Fibroblast of gingiva (primary cell): ENCODE measurements at regions not wholly inside any gene's neighbourhood (a gene's known extent, or its start where the extent isn't known, plus 50 kb on each side); places are given as distances from the start of the nearest gene placed in this dataset.
A peak's percentile ranks its signal among the peaks of the same experiment; 100 is the strongest.

Experiments
- DNase-seq: peaks from one replicate; pipeline ENCODE4 v3.0.0-alpha.2; 2011; ENCODE audit warnings: low read depth

DNA sequence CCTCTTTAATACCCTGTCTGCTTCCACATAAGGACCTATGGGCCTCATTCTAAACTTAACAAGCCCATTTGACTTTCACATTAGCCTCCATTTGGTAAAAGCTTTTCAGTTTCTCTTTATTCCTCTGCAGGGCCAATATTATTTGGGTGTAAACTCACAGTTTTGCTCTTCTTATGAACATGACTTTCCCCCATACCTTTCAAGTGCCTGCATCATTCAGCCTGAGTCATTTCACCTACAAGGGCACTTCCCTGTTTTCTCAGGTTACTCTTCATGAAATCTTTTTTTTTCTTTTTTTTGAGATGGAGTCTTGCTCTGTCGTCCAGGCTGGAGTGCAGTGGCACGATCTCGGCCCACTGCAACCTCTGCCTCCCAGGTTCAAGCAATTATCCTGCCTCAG is 1258.1 kb upstream of the CELF2 start:
- DNase-seq, result no peak

DNA sequence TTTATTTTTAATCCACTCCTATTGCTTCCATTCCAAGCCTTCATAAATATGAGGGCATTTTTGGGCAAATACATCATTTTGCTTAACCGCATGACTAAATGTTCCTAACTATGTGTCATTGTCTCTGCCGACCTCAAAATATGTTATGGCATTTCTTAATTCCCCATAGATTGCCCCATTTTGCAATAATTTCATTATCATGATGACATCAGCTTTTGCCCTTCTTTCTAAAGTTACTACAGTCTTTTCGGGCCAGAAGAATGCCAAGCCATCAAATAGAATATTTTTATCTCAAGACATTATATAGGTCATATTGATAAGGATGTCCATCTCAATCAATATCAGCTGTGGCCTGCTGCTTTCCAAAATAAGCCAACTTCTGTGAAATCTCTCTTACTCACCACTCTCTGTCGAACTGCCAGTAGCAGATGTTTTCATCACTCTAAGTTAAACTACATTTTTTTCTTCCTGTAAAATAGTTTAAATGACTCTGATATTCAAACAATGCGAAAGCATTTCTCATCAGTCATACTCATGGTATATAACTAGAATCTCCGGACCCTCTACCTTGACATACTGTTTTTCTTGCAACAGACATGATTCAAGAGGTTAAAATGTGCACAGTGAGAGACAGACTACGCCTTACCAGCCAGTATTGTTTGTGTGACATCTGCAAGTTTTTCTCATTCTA is 1254.6 kb upstream of the CELF2 start:
- peak; percentile 83 for DNase-seq

DNA sequence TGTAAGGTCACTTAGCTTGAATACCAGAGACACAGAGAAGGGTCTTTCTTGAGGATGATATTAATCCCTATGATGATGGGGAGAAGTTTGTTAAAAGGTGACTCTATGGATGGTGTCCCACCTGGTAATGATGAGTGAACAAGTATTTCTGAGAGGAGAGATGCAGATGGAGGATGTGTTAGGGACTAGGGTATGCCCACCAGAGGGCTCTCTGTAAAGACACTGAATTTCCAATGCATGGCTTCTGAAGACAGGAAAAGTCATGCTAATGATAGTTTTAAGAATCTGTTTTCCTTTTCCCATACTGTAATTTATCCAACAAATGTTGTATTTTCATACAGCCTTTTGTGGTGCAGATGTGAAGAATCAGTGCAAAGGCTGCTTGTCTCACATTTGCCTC is 1250.9 kb upstream of the CELF2 start:
- DNase-seq, result no peak

DNA sequence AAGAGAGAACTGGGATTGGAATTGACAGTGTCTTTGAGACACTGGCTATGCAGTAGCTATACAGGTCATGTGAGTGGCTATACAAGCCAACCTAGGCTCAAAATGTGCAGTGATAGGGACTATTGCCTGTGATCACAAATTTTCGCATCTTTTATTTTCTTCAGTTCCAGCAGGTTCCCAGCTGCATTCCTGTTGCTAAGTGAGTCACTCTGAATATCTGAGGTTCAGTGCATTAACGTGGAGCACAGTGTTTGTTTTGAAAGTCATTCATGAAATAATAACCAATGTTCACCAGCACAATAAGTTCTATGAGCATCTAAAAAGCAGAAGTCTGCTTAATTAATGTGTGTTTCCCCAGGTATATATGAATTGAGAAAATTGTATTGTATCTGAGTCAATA is 1236.0 kb upstream of the CELF2 start:
- DNase-seq, result no peak

DNA sequence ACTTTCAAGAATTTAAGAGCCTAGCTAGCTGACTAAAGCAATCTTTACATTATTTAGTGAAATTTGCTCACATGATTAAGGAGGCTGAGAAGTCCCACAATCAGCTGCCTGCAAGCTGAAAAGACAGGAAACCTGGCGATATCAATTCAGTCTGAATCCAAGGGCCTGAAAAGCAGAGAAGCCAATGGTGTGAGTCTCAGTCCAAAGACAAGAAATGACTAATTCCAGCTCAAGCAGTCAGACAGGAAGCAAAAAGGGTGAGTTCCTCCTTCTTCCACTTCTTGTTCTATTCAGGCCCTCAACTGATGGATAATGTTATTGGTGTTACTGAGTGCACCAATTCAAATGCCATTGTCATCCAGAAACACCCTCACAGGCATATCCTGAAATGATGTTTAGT is 1231.6 kb upstream of the CELF2 start:
- no peak for DNase-seq

DNA sequence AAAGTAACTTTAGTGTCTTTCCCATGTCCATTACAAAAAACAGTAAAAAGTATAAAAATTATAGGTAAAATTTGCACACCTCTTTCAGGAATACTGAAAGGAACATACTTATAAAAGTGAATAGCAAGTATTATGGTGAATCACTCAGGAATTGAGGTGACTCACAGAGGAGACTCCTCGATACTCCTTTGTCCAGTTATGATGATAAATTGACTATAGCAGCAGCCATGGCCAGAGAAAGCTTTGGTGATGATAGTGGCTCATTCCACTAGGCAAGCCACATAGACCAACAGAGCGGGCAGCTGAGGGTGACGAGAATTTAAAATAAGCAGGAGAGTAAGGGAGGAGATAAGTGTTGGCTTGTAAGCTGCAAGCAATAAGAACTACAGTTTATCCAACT is 1231.1 kb upstream of the CELF2 start:
- no peak for DNase-seq

DNA sequence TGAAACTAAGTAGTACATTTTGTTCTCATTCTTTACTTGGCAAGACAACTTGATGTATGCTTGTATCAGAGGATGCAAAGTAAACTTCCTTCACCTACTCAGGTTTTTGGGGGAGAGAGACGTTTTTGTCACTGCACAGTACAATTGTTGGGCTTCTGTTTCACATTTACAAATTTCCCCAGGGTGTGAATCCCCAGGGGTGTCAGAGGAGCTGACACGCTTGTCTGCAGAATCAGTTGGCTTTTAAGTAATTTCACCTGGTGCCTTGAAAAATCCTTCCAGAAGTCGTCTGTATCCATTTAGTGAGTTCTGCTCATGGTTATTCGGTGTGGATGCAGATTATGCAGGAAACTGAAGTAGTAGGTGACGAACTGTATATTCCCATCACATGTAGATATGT is 1227.7 kb upstream of the CELF2 start:
- DNase-seq, result no peak

DNA sequence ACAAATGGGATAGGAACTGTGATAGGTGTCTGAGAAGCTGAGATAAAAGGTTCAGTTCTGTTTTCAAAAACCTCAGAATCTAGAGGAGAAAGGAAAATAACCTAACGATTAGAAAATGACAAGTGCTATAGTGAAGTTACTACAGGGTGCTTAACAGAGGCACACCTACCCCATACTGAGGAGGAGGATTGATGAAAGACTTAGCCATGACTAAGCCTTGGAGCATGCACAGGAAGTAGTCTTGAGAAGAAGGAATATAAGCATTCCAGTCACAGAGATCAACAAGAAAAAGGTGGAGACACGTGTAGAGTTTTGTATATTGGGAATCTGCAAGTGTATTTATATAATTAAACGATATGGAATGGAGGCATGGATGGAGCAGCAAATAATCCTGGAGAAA is 1225.5 kb upstream of the CELF2 start:
- no peak for DNase-seq

DNA sequence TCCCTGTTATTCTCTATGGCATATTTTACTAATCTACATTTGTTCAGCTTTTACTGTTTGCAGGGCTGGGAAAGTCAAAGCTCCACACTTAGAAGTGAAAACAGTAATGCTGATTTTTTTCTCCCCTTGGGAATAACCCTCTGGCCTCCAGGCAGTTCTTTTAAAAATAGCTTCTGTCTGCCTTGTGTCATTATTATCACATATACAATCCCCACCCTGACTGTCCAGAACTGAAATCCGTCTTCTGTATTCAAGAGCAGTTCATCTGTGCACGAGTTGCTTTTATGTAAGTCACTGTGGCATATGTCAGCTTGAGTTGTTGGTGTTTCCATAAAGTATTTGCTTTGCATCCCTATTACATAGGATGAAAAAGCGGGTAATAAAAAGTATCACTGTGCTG is 1221.1 kb upstream of the CELF2 start:
- DNase-seq, result no peak

DNA sequence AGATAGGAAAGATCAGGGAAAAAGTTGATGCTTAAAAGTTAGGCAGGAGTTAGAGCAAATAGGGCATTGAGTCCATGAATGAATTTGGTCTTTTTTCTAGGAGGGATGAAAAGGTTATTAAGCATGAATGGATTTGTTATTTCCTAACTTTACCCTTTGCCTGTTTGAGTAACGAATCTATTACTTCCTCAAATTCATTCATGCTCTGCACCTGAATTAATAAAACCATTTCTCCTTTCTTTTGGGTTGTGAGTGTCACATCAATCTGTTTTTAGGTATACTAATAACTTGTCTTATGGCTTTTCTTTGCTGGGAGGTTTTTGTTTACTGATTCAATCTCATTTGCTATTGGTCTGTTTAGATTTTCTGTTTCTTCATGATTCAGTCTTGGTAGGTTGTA is 1217.7 kb upstream of the CELF2 start:
- DNase-seq, result no peak

DNA sequence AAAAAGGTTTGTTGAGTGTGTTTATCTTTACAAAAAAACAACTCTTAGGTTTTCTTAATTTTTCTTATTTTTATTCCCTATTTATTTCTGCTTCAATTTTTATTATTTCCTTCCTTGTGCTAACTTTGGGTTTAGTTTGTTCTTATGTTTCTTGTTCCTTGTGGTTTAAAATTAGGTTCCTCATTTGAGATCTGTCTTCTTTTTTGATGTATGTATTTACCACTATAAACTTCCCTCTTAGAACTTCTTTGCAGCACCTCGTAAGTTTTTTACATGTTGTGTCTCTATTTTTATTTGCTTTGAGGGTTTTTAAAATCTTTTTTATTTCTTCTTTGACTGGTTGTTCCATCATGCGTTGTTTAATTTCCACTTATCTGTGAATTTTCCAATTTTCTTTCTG is 1217.1 kb upstream of the CELF2 start:
- DNase-seq, result no peak

DNA sequence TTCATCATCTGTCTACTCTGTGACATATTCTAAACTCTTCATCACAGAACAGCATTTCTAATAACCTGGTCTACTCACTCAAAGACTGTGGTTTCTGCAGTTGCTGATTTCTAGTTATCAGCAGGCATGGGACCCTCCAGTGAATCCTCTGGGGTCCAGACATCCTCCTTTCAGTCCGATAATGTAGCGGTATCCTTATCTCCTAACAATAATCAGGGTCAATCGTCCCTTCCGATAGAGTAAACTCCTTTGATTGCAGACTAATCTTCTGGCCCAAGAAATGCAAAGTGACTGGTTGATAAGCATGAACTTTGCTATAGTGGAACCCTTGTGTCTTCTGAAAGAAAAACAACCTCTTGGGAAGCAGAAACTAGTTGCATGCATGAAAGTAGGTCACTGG is 1209.8 kb upstream of the CELF2 start:
- DNase-seq, result no peak

DNA sequence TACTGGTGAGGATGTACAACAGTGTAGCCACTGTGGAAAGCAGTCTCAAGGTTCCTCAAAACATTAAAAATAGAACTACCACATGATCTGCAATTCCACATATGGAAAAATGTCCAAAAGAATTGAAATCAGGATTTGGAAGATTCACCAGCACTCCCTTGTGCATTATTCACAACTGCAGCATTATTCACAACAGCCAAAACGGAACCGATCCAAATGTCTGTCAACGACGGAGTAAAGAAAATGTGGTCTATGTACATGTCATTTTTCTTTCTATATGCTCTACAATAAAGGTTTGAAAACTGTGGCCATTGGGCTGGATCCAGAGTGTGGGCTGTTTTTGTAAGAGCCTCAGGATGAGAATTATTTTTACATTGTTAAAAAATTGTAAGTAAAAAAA is 1206.1 kb upstream of the CELF2 start:
- DNase-seq, result no peak

DNA sequence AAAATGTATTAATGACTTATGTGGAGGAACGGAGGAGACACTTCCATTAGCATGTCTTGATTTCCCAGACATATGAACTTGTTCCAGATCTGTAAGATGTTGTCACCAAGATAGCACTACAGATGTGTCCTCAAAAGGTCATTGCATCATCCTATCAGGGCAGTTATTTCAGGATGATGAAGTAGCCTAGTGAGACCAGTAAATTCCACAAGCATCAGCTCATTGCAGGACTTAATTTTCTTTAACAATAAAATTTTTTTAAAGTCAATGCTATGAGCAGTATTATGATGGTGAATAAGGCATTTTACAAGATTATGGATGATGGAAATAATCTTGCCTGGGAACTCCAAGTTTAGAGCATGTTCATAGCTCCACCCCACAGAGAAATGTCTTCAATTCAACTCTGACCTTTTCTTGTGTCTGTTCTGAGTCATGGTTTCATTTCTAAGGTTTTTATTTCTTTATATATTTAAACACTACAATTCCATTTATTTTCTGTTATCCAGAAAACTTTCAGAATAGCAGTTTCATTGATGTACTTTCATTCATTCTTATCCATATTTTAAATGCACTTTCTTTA is 1203.3 kb upstream of the CELF2 start:
- DNase-seq, result peak; percentile 3

DNA sequence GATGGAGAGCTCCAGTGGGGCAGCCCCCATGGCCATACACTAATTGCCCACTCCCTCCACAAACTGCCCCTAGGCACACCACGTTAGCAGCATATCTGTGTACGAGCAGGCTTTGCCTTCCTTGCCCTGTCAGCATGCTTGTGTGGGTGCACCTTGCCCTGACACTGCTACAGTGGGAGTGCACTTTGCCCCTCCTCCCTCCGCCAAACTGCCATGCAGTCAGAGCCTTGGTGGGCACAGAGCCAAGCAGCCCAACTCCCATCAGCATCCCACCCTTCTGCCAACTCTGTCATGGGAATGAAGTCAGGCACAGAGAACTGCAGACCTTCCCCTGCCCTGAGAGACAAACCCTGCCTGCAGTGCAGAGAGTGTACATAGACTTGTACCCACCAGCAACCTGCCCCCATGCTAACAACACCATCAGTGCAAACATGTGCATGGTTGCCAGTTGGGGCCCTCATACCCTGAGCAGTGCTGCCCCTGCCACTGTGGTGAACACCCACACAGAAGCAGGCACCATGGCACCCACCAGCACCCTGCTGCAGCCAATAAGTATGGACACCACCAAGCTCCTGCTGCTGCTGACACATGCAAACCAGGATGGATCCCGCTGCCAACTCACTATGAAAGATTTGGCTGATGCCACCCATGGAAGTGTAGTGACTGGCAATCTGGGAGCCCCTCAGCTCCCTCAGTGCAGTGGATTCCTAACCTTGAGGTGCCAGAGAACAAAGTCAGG is 1197.7 kb upstream of the CELF2 start:
- DNase-seq, result no peak

DNA sequence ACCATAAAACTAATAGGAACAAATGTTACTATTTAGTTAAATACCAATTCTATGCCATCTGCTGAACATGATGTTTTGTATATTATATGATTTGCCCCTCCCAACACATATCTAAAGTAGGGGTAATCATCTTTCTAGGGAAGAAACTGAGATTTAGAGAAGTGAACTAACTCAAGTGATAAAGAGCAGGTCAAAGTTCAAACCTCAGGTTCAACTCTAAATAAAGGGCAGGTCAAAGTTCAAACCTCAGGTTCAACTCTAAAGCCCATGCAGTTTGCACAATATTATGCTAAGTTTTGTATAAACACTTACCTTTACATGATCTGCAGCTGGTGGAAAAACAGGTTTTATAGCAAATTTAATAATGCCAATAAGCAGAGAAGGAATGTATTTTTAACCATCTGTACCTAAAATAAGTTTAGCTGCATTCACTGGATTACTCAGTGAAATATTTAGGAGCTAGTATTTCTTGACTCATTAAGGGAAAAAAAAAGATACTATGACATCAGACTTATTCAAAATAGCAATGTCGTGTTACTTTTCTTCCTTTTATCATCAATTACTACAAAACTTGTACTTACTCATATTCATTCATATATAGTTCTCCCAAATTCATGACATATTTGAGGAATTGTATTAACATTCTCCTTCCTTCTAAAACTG is 1194.3 kb upstream of the CELF2 start:
- DNase-seq, result no peak

DNA sequence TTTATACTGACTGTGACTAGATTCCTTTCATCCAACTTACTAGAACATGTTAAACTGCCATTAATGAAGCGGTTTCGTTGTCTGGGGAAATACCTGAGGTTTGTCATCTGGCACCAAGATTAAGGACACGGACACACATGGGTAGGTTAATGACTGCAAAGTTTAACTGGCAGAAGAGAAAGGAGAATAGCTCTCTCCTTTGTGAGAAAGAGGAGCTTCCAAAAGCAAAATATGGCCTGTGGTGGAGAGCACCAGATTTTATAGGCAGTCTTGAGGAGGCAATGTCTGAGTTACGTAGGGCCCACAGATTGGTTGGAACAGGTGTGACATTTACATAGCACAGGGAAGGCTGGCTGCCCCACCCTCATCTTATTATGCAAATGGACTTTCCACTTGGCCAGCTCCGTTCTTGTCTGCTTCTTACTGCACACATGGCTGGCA is 1193.0 kb upstream of the CELF2 start:
- DNase-seq, result no peak

DNA sequence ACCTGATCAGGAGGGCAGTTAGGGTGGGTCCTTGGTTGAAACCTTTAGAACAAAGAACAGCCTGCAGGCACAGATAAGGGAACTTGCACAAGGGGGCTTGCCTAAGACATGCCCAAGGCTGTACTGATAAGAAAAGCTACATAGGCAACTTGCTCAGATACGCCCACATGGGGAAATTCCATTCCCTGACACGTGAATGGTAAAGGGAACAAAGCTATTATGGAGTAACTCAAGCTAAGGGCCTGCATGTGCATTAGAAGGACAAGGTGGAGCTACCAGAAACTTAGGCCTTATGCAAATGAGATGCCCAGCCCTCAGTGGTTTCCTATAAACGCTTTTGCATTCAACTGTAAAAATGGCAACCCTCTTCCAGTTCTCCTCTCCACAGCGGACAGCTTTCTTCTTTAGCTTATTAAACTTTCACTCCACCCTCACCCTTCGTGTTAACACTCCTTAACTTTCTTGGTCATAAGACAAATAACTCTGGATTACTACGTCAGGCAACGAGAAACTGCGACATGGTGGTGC is 1192.1 kb upstream of the CELF2 start:
- no peak for DNase-seq

DNA sequence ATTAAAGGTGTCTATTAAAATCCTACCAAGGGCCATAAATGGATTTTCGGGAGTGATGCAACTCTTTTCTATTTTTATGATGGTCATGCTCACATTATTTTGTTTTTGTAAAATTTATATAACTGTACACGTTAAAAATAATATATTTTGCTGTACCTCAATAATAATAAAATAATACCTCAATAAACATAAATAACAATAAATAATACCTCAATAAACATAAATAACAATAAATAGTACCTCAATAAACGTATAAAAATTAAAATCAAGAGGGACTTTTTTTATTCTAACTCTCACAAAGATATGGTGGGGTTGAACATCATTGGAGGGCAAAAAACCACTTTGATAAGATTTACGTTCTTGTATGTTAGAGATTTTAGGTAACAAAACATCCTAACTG is 1189.6 kb upstream of the CELF2 start:
- no peak for DNase-seq

DNA sequence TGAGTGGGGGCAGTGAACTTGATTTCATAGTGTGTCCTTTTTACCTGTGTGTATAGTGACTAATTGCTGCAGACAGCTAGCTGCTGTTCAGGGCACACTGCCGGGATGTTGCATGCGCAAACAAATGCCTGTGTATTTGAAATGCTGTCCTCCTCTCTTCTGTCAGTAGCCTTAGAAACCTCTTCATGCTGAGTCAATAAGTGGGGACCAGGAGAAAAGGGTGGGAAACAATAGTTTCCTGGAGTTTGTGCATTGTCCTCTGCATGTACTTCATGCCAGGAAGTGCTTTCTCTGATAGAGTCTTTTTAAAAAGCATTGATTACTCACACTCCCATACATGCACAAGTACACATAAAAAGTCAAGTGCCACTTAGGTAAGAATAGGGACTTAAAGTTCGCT is 1183.7 kb upstream of the CELF2 start:
- DNase-seq, result no peak

DNA sequence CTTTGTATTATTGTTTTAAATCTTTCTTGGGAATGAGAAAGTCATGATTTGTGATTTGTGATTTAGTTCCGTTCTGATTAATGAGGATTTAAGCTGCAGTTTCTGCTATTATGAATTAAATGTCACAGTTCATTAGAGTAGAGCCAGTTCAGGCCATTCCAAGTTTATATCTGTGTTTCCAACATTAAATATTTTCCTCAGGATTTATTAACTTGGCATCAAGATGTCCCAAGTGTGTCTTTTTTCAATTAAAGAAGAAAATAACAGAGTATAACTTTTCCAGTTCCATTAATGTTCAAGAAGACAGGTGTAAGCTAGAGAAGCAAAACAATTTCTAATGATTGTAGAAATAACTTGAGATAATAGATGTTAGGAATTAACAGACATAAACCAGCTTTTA is 1183.2 kb upstream of the CELF2 start:
- no peak for DNase-seq

DNA sequence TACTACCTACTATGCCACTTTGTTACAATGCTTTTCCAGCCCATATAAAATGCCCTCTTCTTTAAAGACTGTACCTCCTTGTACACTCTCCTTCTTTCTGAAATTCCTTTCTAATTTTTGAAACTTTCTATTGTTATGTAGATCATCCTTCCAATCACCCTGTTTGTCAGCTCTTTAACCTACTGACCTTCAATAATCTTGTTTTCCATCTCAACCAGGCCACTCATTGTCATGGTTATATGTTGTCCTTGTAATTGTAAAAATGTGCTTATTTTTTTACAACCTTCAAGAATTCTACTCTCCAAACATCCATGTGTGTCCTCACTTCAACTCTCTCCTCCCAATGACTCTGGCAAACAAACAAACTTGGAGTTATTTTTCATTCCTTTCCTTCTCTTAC is 1172.6 kb upstream of the CELF2 start:
- DNase-seq, result no peak

DNA sequence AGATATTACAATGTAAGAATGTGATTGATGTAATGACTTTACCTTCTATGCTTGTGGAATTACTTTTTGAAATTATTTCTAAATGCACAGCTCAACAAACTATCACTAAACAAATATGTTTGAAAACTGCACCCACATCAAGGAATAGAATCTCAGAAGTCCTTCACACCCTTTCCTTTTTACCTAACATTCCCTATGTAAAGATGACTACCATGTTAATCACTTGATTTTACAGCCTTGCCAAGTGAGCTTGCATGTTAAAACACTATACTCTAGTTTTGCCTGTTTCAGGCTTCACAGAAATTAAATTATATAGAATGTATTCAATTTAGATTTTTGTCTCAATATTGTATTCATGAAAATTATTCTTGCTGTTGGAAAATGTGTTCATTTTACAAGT is 1169.4 kb upstream of the CELF2 start:
- no peak for DNase-seq
